HG03066 (cell line): ENCODE measurements at regions not wholly inside any gene's neighbourhood (a gene's known extent, or its start where the extent isn't known, plus 50 kb on each side); places are given as distances from the start of the nearest gene placed in this dataset.

Experiments
- ATAC-seq: cut with Tn5 transposase; IDR thresholded peaks from one replicate; pipeline ENCODE4 v1.9.1; 2021; ENCODE audit warnings: low read depth; ENCODE audit not compliant: unreplicated experiment

DNA sequence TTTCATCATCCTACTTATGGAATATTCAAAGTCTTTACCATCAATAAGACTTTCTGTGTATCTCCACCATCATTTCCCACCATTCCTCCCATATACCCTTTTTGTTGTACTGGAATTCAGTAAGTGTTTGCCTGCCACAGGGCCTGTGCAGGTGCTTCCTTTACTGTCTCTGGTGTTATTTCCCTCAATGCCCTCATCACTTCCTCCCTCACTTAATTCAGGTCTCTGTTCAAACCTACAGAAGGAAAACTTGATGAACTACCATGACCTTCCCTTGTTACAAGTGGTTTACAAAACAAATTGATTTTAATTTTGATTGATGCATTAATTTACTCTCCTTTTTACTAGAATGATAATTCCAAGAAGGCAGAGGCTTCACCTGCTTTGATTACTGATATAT is 159.5 kb upstream of the FAT4 start:
- ATAC-seq, result no peak

DNA sequence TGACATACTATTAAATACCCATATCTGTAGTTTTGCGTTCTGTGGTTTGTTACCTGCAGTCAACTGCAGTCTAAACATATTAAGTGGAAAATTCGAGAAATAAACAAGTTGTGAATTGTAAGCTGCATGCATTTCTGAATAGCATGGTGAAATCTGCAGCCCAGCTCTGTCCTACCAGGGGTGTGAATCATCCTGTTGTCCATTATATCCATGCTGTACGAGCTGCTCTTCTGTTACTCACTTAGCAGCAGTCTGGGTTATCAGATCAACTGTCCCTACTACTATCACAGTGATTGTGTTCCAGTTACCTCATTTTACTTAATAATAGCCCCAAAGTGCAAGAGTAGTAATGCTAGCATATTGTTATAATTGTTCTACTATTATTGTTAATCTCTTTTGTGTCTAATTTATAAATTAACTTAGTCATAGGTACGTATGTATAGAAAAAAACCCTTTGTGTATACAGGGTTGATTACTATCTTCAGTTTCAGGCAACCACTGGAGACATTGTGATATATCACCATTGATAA is 173.7 kb upstream of the FAT4 start:
- ATAC-seq, result no peak

DNA sequence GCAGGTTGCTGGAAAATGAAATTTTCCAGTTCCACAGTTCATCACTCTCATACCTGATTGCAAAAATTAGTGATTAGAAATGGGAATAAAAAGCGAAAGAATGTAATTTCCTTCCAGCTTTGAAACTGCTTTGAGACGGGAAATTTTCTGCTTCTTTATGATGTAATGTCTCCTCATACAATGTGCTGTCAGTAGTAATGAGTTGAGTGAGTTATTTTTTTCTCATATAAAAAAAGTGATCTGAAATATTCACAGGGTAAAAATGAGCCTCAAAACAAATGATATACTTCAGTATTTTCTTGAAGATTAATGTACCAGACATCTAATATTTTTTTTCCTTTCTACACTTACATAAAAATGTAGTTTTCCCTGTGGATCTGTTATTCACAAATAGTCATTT is 179.1 kb upstream of the FAT4 start:
- no peak for ATAC-seq

DNA sequence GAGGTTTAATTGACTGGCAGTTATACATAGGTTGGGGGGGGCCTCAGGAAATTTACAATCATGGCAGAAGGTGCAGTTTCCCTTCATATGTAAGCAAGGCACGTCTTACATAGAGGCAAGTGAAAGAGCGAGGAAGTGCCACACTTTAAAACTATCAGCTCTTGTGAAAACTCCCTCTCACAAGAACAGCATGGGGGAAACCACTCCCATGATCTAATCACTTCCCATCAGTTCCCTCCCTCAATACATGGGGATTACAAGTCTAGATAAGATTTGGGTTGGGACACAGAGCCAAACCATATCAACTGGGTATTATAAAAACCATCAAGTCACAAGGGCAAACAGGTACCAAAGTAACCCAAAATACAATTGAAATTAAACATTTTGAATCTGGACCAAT is 182.0 kb upstream of the FAT4 start:
- no peak for ATAC-seq

DNA sequence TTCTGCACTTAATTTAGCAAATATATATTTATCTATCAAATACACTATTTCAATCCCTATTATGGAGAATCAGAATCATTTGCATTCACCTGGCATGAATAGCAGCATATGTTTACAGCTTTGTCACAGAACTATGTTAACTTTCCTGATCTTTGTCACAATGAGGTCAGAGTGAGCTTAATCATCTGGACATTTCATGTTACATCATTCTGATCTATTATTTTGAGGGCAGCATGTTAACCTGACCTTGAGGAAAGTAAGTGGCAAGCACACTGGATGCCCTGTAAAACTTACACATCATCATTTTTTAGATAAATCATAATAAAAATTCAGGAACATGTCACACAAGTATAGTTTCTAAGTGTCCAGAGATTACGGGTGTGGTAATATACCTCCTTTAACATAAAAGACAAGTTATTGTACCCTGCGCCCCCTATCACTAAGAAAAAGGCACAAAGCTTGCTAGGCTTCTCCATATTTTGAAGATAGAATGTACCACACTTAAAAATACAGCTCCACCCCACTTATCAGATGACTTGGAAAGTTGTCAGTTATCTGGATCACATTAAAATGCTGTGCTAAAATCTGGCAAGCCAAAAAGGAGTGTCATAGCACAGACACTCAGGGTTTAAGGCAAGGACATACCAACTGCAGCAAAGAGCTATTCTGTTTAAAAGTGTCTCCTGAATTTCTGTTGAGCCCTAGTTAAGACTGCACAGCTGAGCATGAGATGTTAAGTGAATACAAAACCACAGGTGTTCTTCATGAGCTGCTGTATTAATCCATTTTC is 182.7 kb upstream of the FAT4 start:
- ATAC-seq, result no peak

DNA sequence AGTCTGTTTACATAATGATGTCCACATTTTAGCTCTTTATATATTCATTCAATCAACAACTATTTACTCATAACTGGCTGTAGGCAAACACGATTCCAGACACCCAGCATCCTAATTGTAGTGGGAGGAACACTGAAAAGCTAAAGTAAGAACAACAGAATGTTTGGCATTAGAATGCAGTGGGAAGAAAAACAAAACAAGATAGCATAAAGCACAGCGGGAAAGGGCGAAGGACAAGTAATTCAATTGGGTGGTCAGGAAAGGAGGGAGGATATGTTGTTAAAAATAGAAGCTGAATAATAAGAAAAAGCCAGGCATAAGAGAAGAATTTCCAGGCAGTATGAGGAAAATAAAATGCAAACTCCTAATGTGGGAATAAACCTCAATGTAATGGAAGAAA is 189.5 kb upstream of the FAT4 start:
- ATAC-seq, result no peak

DNA sequence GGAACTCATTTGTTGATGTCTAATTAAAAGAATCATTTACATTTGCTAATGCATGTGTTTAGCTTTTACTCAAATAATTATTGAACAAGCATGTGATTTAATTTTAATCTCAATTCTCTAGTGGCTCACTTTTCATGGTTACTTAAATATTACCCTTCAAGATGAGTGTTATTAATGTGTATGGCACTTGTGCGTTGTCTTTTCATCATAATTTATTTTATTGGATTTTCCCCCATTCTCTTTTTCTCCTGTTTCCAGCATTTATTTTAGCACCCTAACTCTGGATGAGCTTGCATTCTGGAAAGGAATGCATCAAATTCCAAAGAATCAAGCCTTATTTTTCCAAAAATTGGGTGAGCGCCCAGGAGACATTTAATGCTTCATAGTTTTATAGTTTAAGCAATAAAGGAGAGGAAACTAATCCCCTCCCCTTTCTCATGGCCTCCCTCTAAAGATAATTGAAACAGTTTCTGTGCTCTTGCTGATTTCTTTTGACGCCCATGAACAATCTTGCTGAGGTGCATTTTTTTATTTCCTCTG is 191.1 kb upstream of the FAT4 start:
- no peak for ATAC-seq

DNA sequence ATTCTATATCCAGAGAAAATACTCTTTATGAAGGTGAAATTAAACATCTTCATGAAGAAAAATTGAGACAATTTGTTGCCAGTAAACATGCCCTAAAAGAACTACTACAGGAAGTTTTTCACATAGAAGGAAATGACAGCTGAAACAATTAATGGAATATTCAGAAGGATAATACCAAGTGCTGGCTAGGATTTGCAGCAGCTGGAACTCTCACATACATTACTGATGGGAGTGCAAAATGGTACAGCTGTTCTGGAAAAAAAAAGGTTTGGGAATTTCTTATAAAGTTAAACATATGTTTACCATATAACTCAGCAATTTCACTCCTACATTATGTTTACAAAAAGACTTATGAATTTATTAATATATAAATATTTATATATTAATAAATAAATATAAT is 193.2 kb upstream of the FAT4 start:
- ATAC-seq, result no peak

DNA sequence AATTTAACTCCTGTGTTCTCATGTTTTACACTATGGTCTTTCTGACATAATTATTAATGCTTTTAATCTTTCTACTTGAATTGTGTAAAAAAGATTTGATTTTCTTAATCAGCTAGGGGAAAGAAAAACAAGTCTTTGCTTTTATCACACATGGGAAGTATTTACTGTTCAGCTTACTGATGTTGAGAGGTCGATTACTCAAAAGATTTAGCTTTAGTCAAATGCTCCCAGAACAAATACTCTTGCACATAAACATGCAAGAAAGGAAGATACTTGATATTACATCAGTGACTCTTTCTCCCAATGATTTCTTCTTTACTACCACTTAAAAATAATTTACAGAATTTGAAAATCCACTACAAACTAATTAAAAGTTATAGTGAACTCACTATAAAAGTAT is 198.3 kb upstream of the FAT4 start:
- no peak for ATAC-seq

DNA sequence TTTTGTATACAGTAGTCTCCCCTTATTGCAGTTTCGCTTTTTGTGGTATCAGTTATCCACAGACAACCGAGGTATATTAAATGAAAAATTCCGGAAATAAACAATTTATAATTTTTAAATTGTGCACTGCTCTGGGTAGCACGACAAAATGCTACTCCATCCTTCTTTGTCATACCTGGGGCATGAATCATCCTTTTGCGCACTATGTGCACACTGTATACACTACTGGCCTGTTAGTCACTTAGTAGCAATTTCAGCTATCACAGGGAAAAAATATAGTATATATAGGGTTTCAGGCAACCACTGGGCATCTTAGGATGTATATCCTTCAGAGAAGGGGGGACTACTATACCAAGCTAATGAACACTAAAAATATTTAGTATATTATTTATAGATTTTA is 198.8 kb upstream of the FAT4 start:
- ATAC-seq, result no peak

DNA sequence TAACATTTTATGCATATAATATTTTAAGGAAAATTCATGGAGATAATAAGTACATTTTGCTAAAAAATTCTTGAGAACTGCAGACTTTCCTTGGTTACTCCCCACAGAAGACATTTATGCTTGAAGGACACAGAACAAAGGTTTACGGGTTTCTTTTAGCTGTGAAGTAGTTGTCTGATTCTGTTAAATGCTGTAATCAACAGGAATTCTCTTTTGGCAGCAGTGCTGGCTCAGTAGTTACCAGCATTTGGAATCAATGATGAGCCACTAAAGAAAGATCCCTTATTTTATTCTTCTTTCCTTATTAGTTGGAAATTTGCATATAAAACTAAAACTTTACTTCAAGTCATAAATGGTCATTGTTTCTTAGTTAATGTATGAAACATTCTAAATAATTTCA is 199.3 kb upstream of the FAT4 start:
- ATAC-seq, result no peak

DNA sequence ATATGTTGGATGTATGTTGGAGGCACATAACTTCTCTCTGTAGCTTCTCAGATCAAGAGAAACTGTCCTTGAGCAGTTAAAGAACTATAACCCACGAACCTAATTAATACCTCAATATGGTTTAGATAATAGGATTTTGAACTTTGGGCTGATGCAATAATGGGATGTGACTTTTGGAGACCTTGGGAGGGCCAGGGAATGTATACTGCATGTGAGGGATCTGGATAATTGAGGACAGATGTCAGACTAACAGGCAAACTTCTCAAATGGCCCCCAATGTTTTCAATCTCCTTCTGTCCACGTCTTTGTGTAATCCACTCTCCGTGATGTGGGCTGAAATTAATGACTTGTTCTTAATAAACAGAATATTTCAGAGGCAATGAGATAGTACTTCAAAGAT is 202.2 kb upstream of the FAT4 start:
- ATAC-seq, result no peak

DNA sequence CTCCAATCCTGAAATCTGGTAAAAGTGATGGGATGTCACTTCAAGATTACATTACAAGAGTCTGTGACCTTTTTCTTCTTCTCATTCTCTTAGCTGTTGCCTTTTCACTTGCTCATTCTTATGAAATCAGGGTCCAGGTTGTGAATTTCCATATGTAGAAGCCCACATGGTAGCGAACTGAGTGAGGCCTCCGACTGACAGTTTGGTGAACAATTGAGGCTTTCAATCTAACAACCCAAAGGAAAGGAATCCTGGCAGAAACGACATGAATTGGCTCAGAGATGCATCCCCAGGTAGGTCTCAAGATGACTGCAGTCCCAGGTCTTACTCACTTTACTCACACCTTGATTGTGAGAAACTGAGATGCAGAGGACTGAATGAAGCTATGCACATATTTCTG is 203.4 kb upstream of the FAT4 start:
- ATAC-seq, result no peak

DNA sequence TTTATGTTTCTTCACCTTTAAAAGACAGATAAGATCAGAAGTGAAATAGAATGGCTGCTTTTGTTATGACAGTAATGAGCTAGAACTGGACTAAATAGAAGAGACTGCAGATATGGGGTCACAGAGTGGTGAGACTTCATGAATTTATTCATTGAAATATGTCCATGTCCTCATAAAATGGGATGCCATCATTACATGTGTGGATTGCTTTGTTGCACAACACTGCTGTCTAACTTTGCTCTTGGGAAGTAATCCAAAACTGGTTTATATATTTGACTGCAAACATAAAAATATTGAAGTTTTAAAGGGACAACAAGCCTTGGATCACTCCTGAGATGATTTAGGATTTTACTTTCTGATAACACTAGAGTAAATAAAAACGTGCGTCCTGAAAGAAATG is 209.2 kb upstream of the FAT4 start:
- no peak for ATAC-seq

DNA sequence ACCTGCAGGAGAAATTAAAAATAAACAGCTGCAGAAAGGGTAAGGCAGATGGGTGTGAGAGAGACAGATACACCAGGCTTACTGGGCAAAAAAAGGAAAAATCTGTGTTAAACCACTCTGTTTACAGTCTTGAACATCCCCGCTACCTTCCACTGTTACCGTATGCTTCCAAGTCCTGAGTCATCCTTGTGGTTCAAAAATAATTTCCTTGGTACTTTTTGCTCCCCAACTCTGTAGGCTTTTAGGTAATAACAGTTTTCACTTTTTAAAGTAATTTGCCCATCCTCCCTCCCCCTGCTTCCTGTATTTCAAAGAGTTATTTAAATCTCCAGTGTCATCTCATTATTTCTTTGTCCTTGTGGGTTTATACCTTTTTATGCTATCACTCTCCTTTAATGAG is 210.1 kb upstream of the FAT4 start:
- no peak for ATAC-seq

DNA sequence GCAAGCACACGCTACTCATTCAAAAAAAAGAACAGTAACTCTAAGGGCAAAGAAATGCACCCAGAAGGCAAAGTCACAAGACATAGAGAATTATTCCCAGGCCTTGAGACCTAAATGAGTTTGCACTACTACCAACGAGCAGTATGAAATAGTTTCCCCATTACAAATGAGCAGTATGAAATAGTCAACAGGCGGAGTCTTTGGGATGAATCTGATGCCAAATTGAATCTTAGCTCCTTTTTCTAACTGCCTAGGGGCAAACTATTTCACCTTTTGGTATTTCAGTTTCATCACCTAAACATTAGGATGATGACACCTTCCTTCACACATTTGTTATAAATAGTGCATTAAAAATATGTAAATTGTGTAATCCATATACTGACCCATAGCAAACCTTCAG is 213.0 kb upstream of the FAT4 start:
- no peak for ATAC-seq

DNA sequence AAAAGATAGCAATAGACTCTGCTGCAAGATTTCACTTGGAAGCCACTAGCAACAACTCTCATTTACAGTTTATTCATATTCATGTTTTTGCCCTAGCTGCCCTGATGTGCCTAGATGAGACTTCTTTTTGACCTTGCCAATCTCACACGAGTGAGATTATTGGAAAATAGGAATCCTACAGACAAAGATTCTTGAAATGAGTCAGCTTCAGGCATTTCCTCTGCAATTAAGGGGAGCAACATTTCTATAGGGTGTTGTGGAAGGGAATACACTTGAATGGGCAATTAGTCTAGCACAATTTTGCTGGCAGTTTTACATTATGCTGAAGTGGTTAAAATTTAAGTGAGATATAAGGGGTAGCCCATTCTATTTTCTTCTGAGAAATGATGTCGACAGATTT is 217.0 kb upstream of the FAT4 start:
- ATAC-seq, result no peak

DNA sequence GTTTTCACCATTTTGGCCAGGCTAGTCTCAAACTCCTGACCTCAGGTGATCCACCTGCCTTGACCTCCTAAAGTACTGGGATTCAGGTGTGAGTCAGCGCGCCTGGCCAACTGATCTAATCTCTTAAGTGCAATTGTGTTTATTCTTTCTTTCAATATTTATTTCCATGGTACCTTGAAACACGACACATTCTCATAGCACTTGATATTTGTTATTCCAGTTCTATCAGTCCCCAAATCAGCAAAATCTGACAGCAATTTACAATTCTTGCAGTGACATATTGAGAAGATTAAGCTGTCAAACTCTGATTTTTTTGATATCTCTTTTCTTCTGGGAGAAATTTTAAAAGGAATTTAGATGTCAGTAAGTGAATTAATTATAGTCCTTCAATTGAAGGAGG is 218.1 kb upstream of the FAT4 start:
- no peak for ATAC-seq

DNA sequence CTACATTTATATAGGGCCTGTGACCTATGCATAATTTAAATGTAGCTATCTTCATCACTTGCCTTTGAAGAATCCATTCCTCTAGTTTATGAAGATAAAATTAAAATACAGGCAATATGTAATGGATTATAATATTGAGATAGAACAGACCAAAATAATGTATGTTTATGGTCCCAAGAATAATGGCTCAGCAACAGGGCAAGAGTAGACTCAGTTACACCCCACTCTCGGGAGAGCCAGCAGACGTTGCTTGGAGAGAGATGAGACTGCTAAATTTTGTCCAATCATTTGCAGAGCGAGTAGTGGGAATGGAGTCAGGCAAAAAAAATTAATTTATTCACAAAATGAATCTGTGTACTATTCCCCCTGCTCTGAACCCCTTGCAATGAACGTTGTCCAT is 223.2 kb upstream of the FAT4 start:
- ATAC-seq, result no peak

DNA sequence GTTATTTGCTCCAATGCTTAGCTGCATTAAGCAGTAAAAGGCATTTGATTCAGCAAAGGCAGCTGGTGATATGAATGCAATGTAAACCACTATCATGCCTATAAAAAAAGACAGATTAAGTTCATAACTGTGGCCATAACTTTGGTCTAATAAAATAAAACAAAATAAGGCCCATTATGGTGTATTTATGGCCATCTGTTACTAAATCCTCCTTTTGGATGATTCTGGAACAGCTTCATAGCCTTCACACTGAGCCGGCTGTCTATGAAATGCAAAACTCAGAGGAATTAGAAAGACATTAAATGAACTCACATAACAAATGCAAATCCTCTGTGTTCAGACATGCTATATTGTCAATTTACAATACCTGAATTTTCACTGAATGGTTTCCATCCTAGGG is 223.7 kb upstream of the FAT4 start:
- no peak for ATAC-seq

DNA sequence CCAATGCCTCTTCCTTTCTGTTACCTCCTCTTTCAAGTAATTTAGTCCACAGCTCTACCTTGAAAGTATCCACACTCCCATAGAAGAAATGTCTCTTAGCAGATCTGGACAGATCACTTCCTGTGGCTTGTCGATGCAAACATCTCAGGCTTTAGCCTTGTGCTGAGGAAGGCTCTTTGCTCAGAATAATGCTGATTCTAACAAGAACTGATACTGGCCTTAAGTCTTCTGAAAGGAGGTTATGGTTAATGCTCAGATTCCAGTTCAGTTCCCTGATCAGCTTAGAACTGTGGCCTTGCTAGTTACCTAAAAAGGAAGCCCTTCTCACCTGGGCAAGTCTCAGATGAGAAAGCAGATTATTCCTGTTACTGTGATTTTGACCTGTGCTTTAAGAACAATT is 230.1 kb upstream of the FAT4 start:
- no peak for ATAC-seq

DNA sequence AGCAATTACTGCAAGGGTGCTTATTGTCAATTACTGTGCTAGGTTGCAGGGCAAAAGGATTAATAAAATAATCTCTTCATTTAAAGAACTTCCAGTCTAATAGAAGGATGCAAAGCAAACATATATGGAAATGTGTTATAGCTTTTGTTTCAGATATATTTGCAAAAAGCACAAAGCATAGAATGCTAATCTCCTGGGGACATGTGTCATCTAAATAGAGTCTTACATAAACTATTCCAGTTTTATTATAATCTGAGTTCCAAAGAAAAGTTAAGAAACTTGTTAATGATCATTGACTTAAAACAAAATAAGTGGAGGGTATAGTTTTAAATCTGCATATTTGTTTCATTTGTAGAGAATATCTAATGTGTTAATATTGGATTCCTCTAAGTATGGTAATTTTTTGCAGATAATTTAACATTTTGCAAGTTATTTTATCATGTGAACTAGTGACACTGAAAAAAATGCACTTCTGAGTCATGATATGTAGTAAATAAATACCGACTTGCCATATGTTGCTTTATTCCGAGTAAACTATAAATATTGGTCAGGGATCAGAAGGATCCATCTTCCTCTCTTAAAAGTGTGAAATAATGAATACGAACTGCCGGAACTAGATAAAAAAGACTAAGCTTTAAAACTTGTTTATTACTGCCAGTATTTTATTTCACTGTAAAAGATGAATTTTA is 231.9 kb upstream of the FAT4 start:
- ATAC-seq, result no peak
